ENCODE measurements at regions not wholly inside any gene's neighbourhood (a gene's known extent, or its start where the extent isn't known, plus 50 kb on each side); places are given as distances from the start of the nearest gene placed in this dataset.

DNA sequence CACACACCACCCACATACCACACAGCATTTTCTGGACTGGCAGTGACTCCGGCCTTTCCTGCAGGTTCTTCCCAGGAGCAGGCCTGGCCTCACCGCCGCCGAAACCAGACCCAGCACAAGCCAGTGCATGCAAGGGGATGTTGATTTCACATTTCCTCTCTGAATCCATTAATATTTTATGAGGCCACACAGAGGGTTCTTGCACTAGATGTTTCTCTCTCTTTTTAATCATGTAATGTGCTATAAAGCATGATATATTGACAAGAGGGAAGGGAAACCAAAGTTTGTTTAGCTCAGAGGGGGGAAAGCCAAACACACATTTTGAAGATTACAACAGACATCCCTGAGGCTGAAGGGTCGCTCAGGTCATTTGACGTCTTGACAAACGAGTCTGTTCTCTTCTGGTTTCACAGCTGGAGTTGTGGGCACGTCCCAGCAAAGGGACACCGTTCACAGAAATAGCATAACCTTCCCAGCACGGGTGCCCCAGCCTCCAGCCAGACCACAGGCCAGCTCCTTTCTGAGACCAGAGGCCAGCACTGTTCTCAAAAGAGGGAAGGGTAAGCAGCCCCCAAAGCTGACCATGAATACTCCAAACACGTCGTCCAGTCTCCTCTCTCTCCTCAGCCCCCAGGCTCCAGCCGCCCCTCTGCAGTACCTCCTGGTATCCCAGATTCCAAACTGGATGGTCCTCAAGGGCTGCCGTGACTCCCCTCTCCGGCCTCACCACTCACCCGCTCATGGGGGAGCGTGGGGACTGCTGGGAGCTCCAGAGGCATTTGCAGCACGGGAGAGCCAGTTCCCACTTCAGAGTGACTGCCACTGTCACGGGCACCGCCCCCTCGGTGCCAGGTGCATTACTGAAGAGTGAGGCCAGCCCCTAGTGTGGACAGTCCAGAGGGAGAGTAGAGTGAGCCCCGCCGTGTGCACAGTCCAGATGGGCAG is 340.3 kb upstream of the SALL3 start:
- no peak for DNase-seq

DNA sequence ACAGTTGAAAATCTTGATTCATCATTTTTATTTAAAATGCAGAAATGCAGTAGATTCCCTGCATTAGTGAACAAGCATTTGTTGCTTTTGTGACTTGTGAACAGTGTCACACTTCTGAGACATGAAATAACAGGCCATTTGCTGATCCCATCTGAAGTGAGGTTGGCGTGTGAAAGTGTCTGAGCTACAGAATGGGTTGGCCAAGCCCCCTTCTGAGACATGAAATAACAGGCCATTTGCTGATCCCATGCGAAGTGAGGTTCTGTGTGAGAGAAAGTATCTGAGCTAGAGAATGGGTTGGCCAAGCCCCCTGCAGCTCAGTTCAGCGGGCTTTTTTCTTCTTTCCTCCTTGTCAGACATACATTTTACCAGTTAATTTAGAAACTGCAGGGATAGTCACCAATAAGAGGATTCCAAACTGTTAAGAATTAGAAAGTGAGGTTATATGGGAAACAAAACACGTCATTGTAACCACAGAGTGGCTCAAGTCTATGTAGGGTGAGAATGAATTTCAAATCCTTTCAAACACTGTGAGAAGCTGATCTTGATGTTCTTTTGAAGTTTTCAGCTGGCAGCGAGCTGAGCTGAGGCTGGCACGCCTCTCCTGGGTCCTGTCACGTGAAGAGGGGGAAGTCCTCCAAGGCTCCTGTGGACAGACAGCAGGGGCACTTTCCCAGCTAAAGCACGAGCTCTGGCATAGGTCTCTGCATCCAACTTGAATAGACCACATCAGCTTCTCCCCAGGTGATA is 339.2 kb upstream of the SALL3 start:
- DNase-seq = no peak

DNA sequence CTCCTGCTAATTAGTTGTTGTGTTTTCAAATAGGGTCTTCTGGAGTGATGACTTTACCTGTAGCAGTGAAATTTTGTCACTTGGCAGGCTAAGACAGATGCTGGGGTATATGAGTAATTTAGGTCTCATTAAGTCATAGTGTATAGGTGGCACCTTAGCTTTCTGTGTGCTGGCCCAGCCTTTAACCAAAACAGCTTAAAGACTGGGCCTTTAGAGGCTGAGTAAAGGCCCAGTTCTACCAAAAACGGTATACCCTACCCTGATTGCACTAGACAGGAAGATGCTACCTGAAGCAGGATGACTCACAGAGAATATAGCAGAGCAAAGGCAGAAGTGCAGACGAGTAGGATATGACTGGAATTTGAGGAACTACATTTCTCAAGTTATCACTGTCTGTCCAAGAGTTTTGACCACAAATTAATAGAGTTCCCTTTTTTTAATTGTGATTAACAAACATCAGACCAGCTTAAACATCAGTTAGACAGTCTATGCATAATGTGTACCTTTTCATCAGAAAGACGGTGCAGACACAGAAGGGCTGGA is 337.9 kb upstream of the SALL3 start:
- no peak for DNase-seq

DNA sequence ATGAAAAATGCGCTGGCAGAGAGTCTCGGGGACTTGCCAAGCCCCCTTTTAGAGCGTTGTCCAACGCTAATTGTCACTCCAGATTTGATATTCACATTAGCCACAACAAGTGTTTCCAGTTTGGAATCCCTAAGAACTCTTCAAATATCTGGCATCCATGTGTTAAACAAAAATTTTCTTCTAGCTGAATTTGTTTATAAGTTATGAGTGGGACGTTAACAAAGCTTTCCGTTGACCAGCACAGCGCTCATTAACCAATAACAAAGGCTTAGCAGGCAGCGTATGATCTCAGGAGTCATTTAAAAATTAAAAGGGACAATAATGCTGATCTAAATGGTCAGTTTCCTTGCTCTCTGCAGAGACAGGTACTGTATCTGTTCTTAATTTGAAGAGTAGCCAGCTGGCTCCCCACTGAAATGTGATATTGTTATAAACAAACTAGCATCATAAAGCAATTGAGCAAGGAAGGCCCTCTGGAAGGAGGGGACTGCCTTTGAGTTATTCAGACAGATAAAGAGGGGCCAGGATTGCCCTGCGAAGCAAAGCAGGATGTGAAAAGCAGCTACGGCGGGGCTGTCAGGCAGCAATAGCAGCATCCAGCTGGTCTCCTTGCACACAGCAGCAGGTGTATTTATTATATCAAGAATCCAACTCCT is 337.2 kb upstream of the SALL3 start:
- peak in 1 of 2 experiments; percentile 15 for DNase-seq

DNA sequence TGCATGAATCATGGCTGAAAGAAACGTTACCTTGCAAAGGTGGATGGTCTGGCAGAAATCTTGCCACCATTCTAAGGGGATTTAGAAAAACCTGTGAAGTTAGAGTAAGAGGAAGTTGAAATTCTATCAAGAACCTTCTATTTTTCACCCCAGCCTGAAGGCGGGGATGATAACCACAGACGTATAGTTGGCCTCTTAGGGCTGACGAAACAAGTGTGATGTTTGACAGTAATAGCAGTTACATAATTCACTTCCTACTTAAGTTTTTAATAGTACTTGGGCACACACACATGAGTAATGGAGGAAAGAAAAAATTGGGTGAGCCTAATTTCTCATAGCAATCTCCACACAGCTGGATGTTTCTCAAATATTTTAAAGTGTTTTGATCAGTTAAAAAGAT is 336.6 kb upstream of the SALL3 start:
- no peak for DNase-seq

DNA sequence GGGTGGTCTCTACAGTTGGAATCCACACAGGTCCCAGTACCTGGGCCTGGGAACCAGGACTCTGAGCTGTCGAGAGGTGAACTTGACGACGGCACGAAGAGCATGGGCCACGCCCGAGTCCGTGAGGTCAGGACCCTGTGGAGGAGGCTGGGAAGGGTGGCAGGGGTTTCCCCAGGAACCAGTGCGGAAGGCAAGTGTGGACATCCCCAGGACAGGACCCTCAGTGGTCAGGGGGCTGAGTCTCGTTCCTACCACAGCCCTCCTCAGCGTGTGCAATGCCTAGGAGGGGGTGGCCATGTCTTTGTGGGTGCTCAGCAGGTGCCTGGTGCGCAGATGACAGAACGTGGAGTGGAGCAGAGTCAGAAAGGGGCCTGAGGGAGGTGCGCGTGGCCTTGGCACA is 335.6 kb upstream of the SALL3 start:
- no peak for DNase-seq

DNA sequence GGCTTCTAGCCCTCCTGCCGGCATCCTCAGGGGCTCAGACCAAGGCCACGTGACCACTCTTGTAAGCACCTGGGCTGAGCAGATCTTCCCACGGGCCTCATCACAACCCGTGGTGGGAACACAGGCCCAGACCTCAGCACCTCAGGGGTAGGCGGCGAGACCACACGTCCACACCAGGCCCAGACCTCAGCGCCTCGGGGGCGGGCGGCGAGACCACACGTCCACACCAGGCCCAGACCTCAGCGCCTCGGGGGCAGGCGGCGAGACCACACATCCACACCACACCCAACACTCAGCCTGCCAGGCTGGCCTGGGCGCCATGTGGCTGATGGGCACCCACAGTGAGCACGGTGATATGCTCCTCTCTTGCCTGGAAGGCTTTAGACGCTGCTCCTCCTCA is 334.4 kb upstream of the SALL3 start:
- no peak for DNase-seq

DNA sequence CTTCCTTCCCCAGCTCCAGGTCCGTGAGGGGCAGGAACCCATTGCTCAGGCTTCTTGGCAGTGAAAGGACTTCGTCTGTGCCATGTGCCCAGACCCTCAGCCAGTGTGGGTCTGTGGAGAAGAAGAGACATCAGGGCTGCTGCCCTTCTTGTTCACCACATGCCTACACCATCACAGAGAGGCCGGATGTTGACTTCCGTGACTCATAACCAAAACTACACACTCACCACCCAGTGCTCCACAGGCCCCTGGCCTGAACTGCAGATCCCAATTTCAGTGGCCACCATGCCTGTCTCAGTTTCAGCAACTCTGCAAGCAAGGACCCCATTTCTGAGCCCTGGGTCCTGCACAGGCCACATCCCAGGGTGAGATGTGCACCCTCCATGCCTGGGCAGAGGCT is 332.6 kb upstream of the SALL3 start:
- DNase-seq = no peak

DNA sequence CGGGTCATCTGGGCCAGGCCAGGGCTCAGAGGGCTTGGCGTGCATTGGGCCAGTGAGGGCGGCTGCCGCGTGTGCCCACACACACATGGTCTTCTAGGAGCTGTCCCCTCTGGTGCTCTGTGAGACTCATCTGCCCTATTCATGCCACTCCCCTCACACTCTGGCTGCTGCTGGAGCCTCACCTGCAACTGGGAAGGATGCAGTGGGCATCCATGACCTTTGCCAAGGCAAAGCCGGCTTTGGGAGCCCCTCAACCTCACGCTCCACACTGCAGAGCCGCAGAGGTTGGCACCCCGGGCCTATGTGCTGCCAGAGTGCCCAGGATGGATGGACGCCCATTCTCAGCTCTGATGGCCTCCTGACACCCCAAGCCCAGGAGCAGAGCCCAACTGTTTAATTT is 330.2 kb upstream of the SALL3 start:
- DNase-seq = no peak

DNA sequence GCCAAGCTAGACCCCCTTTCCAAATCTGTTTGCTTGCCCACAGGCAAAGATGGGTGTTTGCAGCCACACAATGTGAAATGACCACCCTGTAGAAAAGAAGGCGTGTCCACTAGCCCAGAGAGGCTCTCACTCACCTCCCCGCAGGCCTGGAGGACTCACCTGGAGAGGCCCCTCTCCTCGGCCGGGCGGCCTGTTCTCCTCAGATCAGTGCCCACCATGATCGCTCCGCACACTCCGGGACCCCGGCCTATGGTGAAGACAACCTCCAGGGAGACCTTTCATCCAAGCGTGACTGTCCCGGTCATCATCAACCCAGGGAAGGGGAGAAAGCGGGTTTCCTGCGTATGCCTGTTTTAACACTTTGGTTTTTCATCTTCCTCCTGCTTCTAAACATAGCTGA is 328.7 kb upstream of the SALL3 start:
- no peak for DNase-seq

DNA sequence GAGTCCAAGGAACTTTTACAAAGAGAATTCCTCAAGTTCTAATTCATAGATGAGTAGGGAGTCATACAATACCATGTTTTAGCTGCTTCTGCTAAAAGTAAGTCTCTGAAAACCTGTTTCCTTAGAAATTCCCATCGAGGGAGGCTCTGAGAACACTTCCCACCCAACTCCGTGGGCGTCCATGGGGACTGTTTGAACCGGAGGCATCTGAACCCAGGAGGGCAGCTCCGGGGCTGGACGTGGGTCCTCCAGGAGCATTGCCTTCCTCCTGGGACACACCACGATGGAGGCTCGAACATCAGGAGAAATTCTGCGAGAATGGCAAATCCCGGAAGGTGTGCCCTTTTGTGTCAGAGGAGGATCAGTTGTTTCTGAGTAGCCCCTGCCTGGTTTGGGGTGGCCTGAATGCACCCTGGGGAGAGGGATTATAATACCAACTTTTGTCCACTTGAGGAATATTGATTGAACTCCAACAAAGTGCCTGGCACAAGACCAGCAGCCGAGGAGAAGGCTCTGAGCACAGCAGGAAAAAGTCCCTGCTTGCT is 327.5 kb upstream of the SALL3 start:
- DNase-seq = no peak

DNA sequence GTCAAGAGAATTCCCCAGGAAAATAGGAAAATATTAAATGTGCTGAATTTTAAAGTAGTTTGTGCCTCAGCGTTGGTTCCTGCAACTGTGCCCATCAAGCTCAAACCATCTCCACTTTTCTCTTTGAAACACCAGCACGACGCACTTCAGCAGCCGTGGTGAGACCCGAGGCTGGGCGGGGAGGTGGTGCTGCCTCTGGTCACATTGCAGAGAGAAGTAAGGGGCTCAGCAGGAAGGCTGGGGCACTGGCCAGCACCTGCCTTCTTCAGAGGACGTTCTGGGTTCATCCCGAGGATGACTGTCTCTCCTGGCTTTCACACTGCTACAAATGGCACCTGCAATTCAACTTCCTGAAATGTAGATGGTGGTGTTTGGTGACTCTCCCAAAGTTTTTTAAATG is 323.7 kb upstream of the SALL3 start:
- no peak for DNase-seq

DNA sequence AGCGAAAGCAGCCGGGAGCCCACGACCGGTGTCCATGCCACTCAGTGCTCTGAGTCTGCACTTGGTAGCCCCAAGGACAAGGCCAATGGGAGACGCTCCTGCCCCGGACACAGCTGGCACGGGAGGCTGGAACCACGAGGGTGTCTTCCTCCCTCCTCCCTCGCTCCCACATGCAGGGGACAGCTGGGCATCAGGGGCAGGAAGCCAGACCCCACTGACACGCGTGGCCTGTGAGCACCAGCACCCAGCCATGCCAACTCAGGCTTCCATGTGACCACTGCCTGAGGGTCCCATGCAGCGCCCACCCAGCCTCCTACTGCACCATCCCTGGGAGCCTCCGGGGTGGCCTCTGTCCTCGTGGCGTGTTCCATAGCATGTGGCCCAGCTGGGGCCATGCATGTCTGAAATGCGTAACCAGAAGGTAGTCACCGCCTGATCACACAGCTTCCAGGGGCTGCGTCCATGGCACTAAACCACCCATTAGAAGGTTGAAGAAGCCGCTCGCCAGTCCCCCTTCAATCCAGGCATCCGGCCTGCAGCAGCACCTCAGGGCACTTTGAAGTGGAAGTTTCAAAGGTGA is 323.2 kb upstream of the SALL3 start:
- no peak for DNase-seq

DNA sequence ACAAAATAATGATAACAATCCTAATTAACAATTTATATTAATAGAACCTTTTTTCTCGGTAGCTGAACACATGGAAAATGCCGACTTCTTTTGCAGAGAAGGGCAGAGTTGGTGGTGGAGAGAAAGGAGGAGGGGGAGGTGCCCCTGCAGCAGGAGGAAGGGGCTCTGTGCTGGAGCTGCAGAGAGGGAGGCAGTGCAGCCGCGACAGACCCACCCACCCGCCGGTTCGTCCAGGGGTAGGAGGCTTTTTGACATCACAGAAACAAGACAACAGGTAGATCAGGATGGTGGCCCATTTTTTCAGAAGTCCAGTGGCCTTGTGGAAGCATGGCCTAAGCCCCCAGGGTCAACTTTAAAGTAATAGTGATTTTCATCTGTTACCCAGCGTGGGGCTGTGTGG is 321.1 kb upstream of the SALL3 start:
- DNase-seq = no peak

DNA sequence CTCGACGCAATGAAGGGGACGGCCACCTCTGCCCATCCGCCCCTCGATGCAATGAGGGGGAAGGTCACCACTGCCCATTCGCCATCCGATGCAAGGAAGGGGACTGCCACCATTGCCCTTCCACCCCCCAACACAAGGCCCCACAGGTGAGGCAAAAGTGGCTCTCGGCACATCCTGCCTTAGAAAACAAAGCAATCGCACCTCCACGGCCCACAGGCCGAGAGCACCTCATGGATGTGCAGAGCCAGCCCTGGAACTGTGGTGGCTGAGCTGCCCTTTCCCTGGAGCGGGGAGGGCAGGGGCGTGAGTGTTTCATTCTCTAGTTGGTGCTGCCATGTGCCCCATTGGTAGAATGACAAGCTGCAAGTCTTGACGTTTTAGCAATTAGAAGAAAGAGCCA is 320.6 kb upstream of the SALL3 start:
- no peak for DNase-seq

DNA sequence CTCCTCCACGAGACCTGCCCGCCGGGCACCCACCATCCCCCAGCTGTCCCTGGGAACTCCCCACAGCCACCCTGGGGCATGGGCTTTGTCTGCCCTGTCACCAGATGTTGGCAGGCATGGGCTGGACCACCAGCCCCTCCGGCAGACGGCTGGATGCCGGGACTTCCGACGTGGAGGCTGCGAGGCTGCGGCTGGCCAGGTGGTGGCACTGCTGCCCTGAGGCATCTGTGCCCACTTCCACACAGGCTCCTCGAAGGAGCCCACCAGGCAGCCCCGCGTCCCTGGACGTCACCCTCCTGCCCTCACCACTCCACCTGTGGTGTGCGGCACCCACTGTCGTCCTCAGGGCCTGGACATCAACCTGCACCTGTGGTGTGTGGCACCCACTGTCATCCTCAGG is 319.9 kb upstream of the SALL3 start:
- no peak for DNase-seq

DNA sequence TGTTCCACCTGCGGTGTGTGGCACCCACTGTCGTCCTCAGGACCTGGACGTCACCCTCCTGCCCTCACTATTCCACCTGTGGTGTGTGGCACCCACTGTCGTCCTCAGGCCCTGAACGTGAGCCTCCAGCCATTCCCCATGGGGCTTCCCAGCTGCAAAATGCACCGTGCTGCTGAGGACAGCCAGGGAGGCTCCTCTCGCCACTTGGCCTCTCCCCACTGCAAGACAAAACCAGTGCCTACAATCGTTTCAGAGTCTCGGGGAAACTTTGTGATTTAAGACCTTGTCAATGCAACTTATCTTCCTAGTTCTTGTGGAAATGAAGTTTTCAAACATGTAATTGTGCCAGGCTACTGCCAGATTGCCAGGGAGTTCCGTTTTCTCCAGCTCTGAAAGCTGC is 319.3 kb upstream of the SALL3 start:
- DNase-seq = no peak

DNA sequence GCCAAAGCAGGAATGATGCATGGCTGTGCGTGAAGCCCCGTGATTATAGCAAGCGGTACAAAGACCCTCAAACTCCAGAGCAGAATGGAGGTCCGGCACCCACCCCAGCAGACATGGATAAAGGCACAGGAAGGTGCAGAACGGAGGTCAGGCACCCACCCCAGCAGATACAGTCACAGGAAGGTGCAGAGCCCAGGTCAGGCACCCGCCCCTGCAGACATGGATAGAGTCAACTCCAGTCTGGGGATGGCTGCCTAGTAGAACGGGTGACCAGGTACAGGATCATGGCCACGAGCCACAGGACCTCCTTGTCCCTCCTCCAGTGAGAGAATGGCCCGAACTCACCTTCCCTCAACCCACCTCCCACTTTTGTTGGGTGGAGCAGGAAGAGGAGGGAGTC is 318.3 kb upstream of the SALL3 start:
- DNase-seq = no peak

DNA sequence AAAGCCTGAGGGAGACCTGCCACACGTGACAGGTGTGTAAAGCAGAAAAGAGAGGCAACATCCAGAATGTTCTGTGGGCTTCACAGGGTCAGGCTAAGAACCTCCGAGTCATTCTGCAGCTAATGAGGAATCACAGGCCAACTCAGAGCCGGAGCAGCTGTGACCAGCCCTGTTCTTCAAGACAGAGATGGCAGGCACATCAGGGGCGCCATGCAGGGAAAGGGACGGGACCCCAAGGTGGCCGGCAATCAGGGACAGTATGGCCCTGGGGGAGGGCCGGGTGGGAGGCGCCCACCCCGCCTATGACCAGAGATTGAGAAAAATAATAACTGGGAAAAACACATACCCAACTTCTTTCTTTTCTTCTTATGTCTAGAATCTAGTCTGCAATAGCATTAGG is 316.7 kb upstream of the SALL3 start:
- no peak for DNase-seq

DNA sequence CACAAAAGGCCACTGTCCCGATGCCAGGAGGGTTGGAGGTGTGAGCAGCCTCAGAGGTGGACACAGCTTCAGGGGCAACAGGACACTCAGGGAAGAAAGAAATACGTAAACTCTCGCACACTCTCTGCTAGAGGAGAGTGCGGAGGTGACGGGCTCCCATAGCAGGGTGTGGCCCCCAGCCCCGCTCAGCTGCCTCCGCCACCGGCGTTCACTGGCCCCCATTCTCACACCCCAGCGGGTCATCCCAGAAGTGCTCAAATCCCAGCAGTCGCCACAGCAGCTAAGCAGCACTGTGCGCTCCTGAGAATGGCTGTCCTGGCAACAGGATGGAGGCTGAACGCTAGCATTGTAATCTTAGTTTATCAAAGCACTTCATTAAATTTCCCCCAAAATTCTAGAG is 315.6 kb upstream of the SALL3 start:
- DNase-seq = no peak

DNA sequence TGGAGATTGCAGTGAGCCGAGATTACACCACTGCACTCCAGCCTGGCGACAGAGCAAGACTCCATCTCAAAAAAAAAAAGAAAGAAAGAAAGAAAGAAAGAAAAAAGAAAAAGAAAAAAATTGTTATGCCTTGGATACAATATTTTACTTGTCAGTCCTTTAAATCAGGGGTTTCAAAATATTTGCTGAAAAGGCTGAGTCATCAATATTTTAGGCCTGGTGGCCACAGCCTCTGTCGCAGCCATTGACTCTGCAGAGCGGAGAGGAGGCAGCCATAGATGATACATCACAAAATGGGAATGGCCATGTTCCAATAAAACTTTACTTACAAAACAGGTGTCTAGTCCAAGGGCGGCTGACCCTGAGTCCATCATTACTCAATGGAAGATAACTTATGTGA is 314.8 kb upstream of the SALL3 start:
- no peak for DNase-seq

DNA sequence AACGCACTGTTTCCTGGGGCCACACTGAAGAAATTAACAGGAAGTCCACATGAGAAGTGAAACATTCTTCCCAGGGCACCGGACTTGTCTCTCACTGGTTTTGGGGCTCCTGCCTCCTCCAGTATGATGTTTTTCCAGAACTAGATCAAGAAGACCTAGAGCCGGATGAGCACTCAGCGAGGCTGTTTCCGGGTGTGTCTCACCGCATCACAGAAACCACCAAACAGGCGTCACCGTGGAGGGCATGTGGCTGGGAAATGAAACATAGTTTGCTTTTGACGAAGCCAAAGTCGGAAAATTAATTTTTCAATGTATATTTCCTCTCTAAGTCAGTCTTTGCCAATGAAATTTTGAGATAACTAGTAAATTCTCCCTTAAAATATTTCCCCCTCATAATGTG is 314.0 kb upstream of the SALL3 start:
- DNase-seq = no peak

Data from NCI-H524 (cell line).